CD14-positive monocyte (primary cell): ENCODE measurements at regions not wholly inside any gene's neighbourhood (a gene's known extent, or its start where the extent isn't known, plus 50 kb on each side); places are given as distances from the start of the nearest gene placed in this dataset.

Experiments used
- DNase-seq, 3 donors: peaks; one replicate each; pipeline ENCODE4 v3.0.0-alpha.2; 2011 to 2022
- H2AFZ ChIP-seq: 2 replicates; pipeline ENCODE4 v1.6.0; 2012; ENCODE audit warnings: mild to moderate bottlenecking, low read depth, low read length, inconsistent platforms; ENCODE audit not compliant: insufficient read depth, poor library complexity, severe bottlenecking
- H3K27ac ChIP-seq, 2 donors: 1 replicate in 1 of 2; 2 replicates in 1 of 2; pipeline ENCODE4 v1.5.1; 2012 to 2013; ENCODE audit warnings: low read length in 2 of 2, control low read depth in 1 of 2, inconsistent platforms in 1 of 2, low read depth in 1 of 2, mild to moderate bottlenecking in 1 of 2
- H3K27me3 ChIP-seq, 2 donors: one replicate each; pipeline versions ENCODE4 v1.6.0 to v1.6.1; 2011 to 2013; ENCODE audit warnings: low read length in 2 of 2; ENCODE audit not compliant: control insufficient read depth in 2 of 2, insufficient read depth in 2 of 2
- H3K36me3 ChIP-seq, 2 donors: replicated peaks in 1 of 2; 1 replicate in 1 of 2; 2 replicates in 1 of 2; pipeline versions ENCODE4 v1.5.1 to v1.6.1; 2012 to 2013; ENCODE audit warnings: low read length in 2 of 2, control low read depth in 1 of 2, inconsistent platforms in 1 of 2, mild to moderate bottlenecking in 1 of 2; ENCODE audit not compliant: insufficient read depth in 2 of 2, control insufficient read depth in 1 of 2
- H3K4me1 ChIP-seq, 2 donors: 1 replicate in 1 of 2; 2 replicates in 1 of 2; pipeline versions ENCODE4 v1.5.1 to v1.6.1; 2012 to 2013; ENCODE audit warnings: low read length in 2 of 2, control low read depth in 1 of 2, inconsistent platforms in 1 of 2, mild to moderate bottlenecking in 1 of 2, moderate library complexity in 1 of 2; ENCODE audit not compliant: insufficient read depth in 2 of 2, control insufficient read depth in 1 of 2
- H3K4me2 ChIP-seq: replicated peaks from 2 replicates; pipeline ENCODE3; 2012; ENCODE audit warnings: low read length, moderate library complexity, mild to moderate bottlenecking; ENCODE audit not compliant: poor library complexity, severe bottlenecking; ENCODE audit errors: extremely low read depth
- H3K4me3 ChIP-seq, 3 experiments: fragments of 200-600 bp in 1 of 3; sonication (generic) in 1 of 3; replicated peaks in 1 of 3; 1 replicate in 2 of 3; 2 replicates in 1 of 3; pipeline ENCODE4 v1.5.1; 2011 to 2013; ENCODE audit warnings: low read length in 3 of 3, mild to moderate bottlenecking in 3 of 3, control low read depth in 2 of 3, low read depth in 2 of 3, inconsistent platforms in 1 of 3, moderate library complexity in 1 of 3
- H3K79me2 ChIP-seq: 2 replicates; pipeline ENCODE4 v1.6.0; 2012; ENCODE audit warnings: mild to moderate bottlenecking, control low read depth, inconsistent platforms, low read length, moderate library complexity; ENCODE audit not compliant: insufficient read depth
- H3K9ac ChIP-seq: 2 replicates; pipeline ENCODE4 v1.6.0; 2017; ENCODE audit warnings: low read length, mild to moderate bottlenecking; ENCODE audit not compliant: insufficient read depth, poor library complexity, severe bottlenecking
- H3K9me3 ChIP-seq, 2 donors: replicated peaks in 1 of 2; 1 replicate in 1 of 2; 2 replicates in 1 of 2; pipeline versions ENCODE4 v1.5.1 to v1.6.1; 2012 to 2013; ENCODE audit warnings: low read length in 2 of 2, control low read depth in 1 of 2; ENCODE audit not compliant: control insufficient read depth in 1 of 2, insufficient read depth in 1 of 2
- H4K20me1 ChIP-seq: 2 replicates; pipeline ENCODE4 v1.6.0; 2012; ENCODE audit warnings: mild to moderate bottlenecking, low read length, control low read depth, moderate library complexity; ENCODE audit not compliant: insufficient read depth
- H3K27ac Mint-ChIP-seq, 7 donors: one replicate each; pipeline ENCODE4 v1.8.0; 2020; ENCODE audit warnings: mild to moderate bottlenecking in 7 of 7, mixed read lengths in 7 of 7, moderate library complexity in 6 of 7, inconsistent platforms in 2 of 7
- H3K27me3 Mint-ChIP-seq, 3 donors: one replicate each; pipeline ENCODE4 v1.8.0; 2021 to 2022; ENCODE audit warnings: low read depth in 3 of 3, mild to moderate bottlenecking in 3 of 3, mixed read lengths in 3 of 3, moderate library complexity in 3 of 3, inconsistent platforms in 1 of 3
- H3K36me3 Mint-ChIP-seq, 2 donors: one replicate each; pipeline ENCODE4 v1.8.0; 2020; ENCODE audit warnings: mixed read lengths in 2 of 2, inconsistent platforms in 1 of 2, mild to moderate bottlenecking in 1 of 2
- H3K4me1 Mint-ChIP-seq: one replicate; pipeline ENCODE4 v1.8.0; 2020; ENCODE audit warnings: mild to moderate bottlenecking, mixed read lengths
- H3K4me3 Mint-ChIP-seq, 2 donors: one replicate each; pipeline ENCODE4 v1.8.0; 2020; ENCODE audit warnings: mild to moderate bottlenecking in 2 of 2, mixed read lengths in 2 of 2, moderate library complexity in 1 of 2
- H3K9me3 Mint-ChIP-seq, 7 donors: one replicate each; pipeline ENCODE4 v1.8.0; 2020 to 2022; ENCODE audit warnings: mixed read lengths in 7 of 7, mild to moderate bottlenecking in 6 of 7, moderate library complexity in 6 of 7, inconsistent platforms in 2 of 7
- CTCF ChIP-seq: fragments of 200-600 bp; IDR thresholded peaks from one replicate; pipeline ENCODE4 v1.8.0; 2022; ENCODE audit warnings: antibody characterized with exemption, mild to moderate bottlenecking
- WGBS: methylation state at CpG from one replicate; pipeline ENCODE4 v1.1.5; 2013; ENCODE audit warnings: missing lambda C conversion rate; ENCODE audit not compliant: insufficient coverage; 5-methylcytosine and 5-hydroxymethylcytosine counted together
- intact Hi-C, 2 donors: fragments of 100-400 bp; cut with micrococcal nuclease; formaldehyde crosslinking; loops; one replicate each; pipeline versions ENCODE4 v1.15.0 to v1.15.1; 2023

- no peak overlapping the region for H3K9ac ChIP-seq
- Mint-ChIP-seq H3K27me3 (peaks cover 0 to 4% (median 0%) of the 10 kb centered on the region in 3 donors), H3K27ac (no peak overlapping the region), H3K4me3 (no peak overlapping the region), H3K4me1 (no peaks in the 10 kb centered on the region), H3K36me3 (no peaks in the 10 kb centered on the region), H3K9me3 (no peaks in the 10 kb centered on the region)
- DNase-seq = no peak
- no peaks in the 10 kb centered on the region for H3K27me3 ChIP-seq
- H3K4me2 ChIP-seq = no peak overlapping the region
- no CpG with 5 or more reads among the region's 3 CpGs for WGBS
- H3K36me3 ChIP-seq = no peaks in the 10 kb centered on the region
- no peaks in the 10 kb centered on the region for H3K79me2 ChIP-seq
- no peak overlapping the region for H3K27ac ChIP-seq
- no peaks in the 10 kb centered on the region for H4K20me1 ChIP-seq
- H3K9me3 ChIP-seq = no peaks in the 10 kb centered on the region
- no peak overlapping the region for H3K4me3 ChIP-seq
- H3K4me1 ChIP-seq = no peaks in the 10 kb centered on the region
- TF ChIP-seq CTCF = no peak
- no peak overlapping the region for H2AFZ ChIP-seq
- intact Hi-C loops = no loop called here
Observed at GRCh38 chr20:22824077-22824476, 211.0 kb upstream of the SSTR4 start.

GRCh38 chr20:22825076-22825475, 210.0 kb upstream of the SSTR4 start:
- intact Hi-C loops = no loop called here
- H3K27ac Mint-ChIP-seq = no peak overlapping the region
- Histone ChIP-seq H2AFZ (no peak overlapping the region), H3K9me3 (no peaks in the 10 kb centered on the region), H3K9ac (no peak overlapping the region), H4K20me1 (no peaks in the 10 kb centered on the region), H3K27ac (no peak overlapping the region), H3K4me2 (no peak overlapping the region), H3K4me3 (no peak overlapping the region), H3K36me3 (no peaks in the 10 kb centered on the region), H3K79me2 (no peaks in the 10 kb centered on the region), H3K4me1 (no peaks in the 10 kb centered on the region), H3K27me3 (no peaks in the 10 kb centered on the region)
- H3K4me3 Mint-ChIP-seq = no peak overlapping the region
- no peak for TF ChIP-seq CTCF
- DNase-seq = no peak
- no peaks in the 10 kb centered on the region for H3K36me3 Mint-ChIP-seq
- H3K9me3 Mint-ChIP-seq = no peaks in the 10 kb centered on the region
- 100% methylated on average over 2 of the region's 3 CpGs for WGBS
- H3K27me3 Mint-ChIP-seq = peaks cover 0 to 2% (median 0%) of the 10 kb centered on the region in 3 donors
- no peaks in the 10 kb centered on the region for H3K4me1 Mint-ChIP-seq
